ENCODE measurements at regions not wholly inside any gene's neighbourhood (a gene's known extent, or its start where the extent isn't known, plus 50 kb on each side); places are given as distances from the start of the nearest gene placed in this dataset.
A peak's percentile ranks its signal among the peaks of the same experiment; 100 is the strongest.

DNA sequence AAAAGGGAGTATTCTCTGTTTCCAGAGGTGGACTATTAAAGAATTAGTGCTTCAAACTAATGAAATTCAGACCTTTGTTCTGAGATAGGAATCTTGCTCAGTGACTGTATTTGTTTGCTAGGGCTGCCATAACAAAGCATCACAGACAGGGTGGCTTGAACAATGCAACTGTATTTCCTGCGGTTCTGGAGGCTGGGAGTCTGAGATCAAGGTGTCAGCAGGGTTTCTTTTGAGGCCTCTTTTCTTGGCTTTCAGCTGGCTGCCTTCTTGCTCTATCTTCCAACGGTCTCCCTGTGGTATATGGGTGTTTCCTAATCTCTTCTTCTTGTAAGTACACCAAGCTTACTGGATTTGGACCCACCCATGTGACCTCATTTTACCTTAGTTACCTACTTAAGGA is 264.6 kb upstream of the PROX1 start:
- ChIA-PET CTCF (interaction anchor here (0.6 kb wide), 1 partner anchor 357 kb away, joined by 3 read pairs; no protein-coding TSS in a partner anchor), POLR2A (no interaction called here)
- H3K36me3 Mint-ChIP-seq (ENCODE audit: insufficient read depth, unreplicated experiment), result no peaks in the 10 kb centered on the region
- H3K4me1 Mint-ChIP-seq (ENCODE audit: insufficient read depth, unreplicated experiment), result peaks cover 9% of the 10 kb centered on the region
- H3K4me3 Mint-ChIP-seq (ENCODE audit: unreplicated experiment), result no peak overlapping the region
- H3K9me3 Mint-ChIP-seq (ENCODE audit: unreplicated experiment), result peaks cover 29% of the 10 kb centered on the region
- TF ChIP-seq, protein P1, sequence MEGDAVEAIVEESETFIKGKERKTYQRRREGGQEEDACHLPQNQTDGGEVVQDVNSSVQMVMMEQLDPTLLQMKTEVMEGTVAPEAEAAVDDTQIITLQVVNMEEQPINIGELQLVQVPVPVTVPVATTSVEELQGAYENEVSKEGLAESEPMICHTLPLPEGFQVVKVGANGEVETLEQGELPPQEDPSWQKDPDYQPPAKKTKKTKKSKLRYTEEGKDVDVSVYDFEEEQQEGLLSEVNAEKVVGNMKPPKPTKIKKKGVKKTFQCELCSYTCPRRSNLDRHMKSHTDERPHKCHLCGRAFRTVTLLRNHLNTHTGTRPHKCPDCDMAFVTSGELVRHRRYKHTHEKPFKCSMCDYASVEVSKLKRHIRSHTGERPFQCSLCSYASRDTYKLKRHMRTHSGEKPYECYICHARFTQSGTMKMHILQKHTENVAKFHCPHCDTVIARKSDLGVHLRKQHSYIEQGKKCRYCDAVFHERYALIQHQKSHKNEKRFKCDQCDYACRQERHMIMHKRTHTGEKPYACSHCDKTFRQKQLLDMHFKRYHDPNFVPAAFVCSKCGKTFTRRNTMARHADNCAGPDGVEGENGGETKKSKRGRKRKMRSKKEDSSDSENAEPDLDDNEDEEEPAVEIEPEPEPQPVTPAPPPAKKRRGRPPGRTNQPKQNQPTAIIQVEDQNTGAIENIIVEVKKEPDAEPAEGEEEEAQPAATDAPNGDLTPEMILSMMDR (IDR thresholded peaks at IDR 0.05; ENCODE audit: unreplicated experiment), result no peak
- DNase-seq (ENCODE audit: unreplicated experiment), result no peak
- no peak overlapping the region for H3K27ac Mint-ChIP-seq (ENCODE audit: low read depth, unreplicated experiment)
- no TSS peak for BruUV-seq (replicated peaks)
- H3K27me3 Mint-ChIP-seq (ENCODE audit: insufficient read depth, unreplicated experiment), result no peaks in the 10 kb centered on the region
- intact Hi-C loops (cut with micrococcal nuclease), result no loop called here

DNA sequence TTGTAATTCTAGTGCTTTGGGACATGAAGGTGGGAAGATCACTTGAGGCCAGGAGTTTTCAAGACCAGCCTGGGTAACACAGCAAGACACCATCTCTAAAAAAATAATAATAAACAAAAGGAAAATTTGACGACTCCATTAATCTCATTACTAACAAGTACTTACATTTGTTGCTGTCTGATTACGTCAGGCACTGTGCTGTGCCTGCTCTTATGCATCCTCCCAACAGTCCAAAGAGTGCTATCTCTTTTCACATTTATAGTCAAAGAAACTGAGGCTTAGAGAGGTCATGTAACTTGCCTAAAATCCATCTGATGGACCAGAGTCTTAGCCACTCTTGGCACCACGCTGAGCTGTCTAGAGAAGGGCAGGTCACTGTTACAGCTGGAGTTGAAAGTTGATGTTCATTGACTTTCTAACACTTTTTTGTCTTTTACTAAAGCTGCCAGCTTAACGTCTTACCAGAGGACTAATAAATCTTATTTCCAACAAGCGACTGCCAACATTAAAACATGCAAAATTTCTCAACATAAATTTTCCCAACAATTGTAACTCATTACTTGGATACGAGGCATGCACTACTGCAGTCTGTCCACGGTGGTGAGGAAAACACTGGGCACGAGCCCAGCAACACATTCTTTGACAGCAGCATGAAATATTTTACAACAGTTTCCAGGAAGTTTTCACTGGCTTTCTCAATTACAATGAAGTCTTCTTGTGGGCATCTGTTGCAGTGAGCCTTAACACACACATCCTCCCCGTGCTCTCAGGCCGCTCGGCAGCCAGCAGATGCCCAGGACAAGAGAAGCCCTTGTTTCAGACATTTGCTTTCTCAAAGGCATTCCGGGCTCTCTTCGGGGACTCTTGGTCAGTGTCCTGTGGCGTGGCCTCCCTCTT is 262.9 kb upstream of the PROX1 start:
- Mint-ChIP-seq H3K27ac (ENCODE audit: low read depth, unreplicated experiment) (no peak overlapping the region), H3K4me1 (ENCODE audit: insufficient read depth, unreplicated experiment) (peaks cover 9% of the 10 kb centered on the region), H3K36me3 (ENCODE audit: insufficient read depth, unreplicated experiment) (no peaks in the 10 kb centered on the region), H3K27me3 (ENCODE audit: insufficient read depth, unreplicated experiment) (no peaks in the 10 kb centered on the region), H3K4me3 (ENCODE audit: unreplicated experiment) (no peak overlapping the region), H3K9me3 (ENCODE audit: unreplicated experiment) (peaks cover 28% of the 10 kb centered on the region)
- ChIA-PET CTCF (no interaction called here), POLR2A (no interaction called here)
- no TSS peak for BruUV-seq (replicated peaks)
- peak; percentile 67 for DNase-seq (ENCODE audit: unreplicated experiment)
- intact Hi-C loops (cut with micrococcal nuclease), result no loop called here
- TF ChIP-seq, protein P1 (IDR thresholded peaks at IDR 0.05; ENCODE audit: unreplicated experiment), result no peak

DNA sequence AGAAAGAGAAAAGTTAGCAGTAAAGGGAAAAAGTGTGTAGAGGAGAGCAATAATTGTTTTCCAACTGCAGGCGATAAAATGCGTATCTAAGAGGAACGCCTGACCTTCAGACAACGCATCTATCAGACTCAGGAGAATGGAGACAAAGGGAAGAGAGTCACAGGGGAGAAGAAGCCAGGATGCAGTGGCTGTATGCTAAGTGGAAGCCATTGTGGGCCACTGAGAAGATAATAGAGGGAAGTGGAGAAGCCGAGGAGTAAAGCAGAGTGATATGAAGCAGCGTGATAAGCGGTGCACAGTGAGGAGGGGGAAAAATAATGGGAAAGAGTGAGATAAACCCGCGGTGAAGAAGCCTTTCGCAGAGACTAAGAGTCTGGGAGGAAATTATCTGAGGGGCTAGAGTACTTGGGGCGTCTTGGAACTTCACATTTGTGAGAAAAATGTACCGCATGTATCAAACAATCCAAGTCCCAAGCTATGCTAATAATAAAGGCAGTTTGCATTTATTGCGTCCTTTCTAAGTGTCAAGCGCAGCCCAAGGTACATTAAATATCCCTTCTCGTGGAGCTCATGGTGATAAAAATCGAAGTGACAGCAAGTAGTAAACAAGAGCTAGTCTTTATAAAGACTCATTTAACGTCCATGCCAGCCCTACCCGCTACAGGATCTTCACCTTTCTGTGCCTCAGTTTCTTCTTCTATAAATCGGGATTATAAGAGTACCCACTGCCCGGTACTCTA is 259.8 kb upstream of the PROX1 start:
- CTCF ChIA-PET, result interaction anchor here (0.7 kb wide), 1 partner anchor 97 kb away, joined by 3 read pairs; no protein-coding TSS in a partner anchor
- peaks cover 9% of the 10 kb centered on the region for H3K4me1 Mint-ChIP-seq (ENCODE audit: insufficient read depth, unreplicated experiment)
- intact Hi-C loops (cut with micrococcal nuclease), result no loop called here
- peaks cover 18% of the 10 kb centered on the region for H3K9me3 Mint-ChIP-seq (ENCODE audit: unreplicated experiment)
- no peak overlapping the region for H3K4me3 Mint-ChIP-seq (ENCODE audit: unreplicated experiment)
- TF ChIP-seq, protein P1 (IDR thresholded peaks at IDR 0.05; ENCODE audit: unreplicated experiment), result no peak
- no peaks in the 10 kb centered on the region for H3K27me3 Mint-ChIP-seq (ENCODE audit: insufficient read depth, unreplicated experiment)
- no TSS peak for BruUV-seq (replicated peaks)
- POLR2A ChIA-PET, result no interaction called here
- no peaks in the 10 kb centered on the region for H3K36me3 Mint-ChIP-seq (ENCODE audit: insufficient read depth, unreplicated experiment)
- no peak overlapping the region for H3K27ac Mint-ChIP-seq (ENCODE audit: low read depth, unreplicated experiment)
- DNase-seq (ENCODE audit: unreplicated experiment), result no peak

Data from MCF 10A (cell line).